GM18907 (cell line): ENCODE measurements at regions not wholly inside any gene's neighbourhood (a gene's known extent, or its start where the extent isn't known, plus 50 kb on each side); places are given as distances from the start of the nearest gene placed in this dataset.

Source experiments
- ATAC-seq: cut with Tn5 transposase; IDR thresholded peaks from one replicate; pipeline ENCODE4 v1.9.1; 2021; ENCODE audit warnings: mild to moderate bottlenecking, moderate library complexity; ENCODE audit not compliant: unreplicated experiment

- ATAC-seq: no peak
Observed at GRCh38 chr4:17301266-17301665, 210.6 kb downstream of the QDPR start.

- ATAC-seq: no peak
Observed at GRCh38 chr4:17296921-17297890, 214.7 kb downstream of the QDPR start.

- no peak for ATAC-seq
Observed at GRCh38 chr4:17293901-17294300, 218.0 kb downstream of the QDPR start.

- no peak for ATAC-seq
Observed at GRCh38 chr4:17288151-17288550, 223.7 kb downstream of the QDPR start.

- no peak for ATAC-seq
Observed at GRCh38 chr4:17286752-17287460, 225.0 kb downstream of the QDPR start.

GRCh38 chr4:17285747-17286146 is 226.1 kb downstream of the QDPR start:
- no peak for ATAC-seq

GRCh38 chr4:17284323-17285175 is 227.3 kb downstream of the QDPR start:
- ATAC-seq: no peak

GRCh38 chr4:17283832-17284231 is 228.1 kb downstream of the QDPR start:
- no peak for ATAC-seq

- ATAC-seq: no peak
Observed at GRCh38 chr4:17283251-17283650, 228.6 kb downstream of the QDPR start.

GRCh38 chr4:17280261-17281018 is 231.4 kb downstream of the QDPR start:
- ATAC-seq: no peak

- no peak for ATAC-seq
Observed at GRCh38 chr4:17276776-17277175, 235.1 kb downstream of the QDPR start.

GRCh38 chr4:17275836-17276235 is 236.1 kb downstream of the QDPR start:
- no peak for ATAC-seq

GRCh38 chr4:17273047-17273446 is 238.8 kb downstream of the QDPR start:
- no peak for ATAC-seq

- no peak for ATAC-seq
Observed at GRCh38 chr4:17272154-17272553, 239.7 kb downstream of the QDPR start.

- no peak for ATAC-seq
Observed at GRCh38 chr4:17265653-17266052, 246.2 kb downstream of the QDPR start.

GRCh38 chr4:17265139-17265538 is 246.8 kb downstream of the QDPR start:
- ATAC-seq: no peak

- ATAC-seq: no peak
Observed at GRCh38 chr4:17260166-17260907, 251.6 kb downstream of the QDPR start.

GRCh38 chr4:17258106-17258505 is 253.8 kb downstream of the QDPR start:
- no peak for ATAC-seq

GRCh38 chr4:17252131-17252530 is 259.8 kb downstream of the QDPR start:
- no peak for ATAC-seq

- ATAC-seq: no peak
Observed at GRCh38 chr4:17251101-17251500, 260.8 kb downstream of the QDPR start.
